Left ventricle myocardium inferior (tissue), 1 donor: ENCODE measurements at regions not wholly inside any gene's neighbourhood (a gene's known extent, or its start where the extent isn't known, plus 50 kb on each side); places are given as distances from the start of the nearest gene placed in this dataset.

Source experiments
- DNase-seq: peaks from one replicate; pipeline ENCODE4 v3.0.0-alpha.2; 2020
- H3K27ac ChIP-seq: fragments of 200-600 bp; replicated peaks from 2 replicates; pipeline ENCODE4 v1.8.0; 2021
- H3K27me3 ChIP-seq: fragments of 200-600 bp; 2 replicates; pipeline ENCODE4 v1.8.0; 2021; ENCODE audit warnings: low read depth
- H3K36me3 ChIP-seq: fragments of 200-600 bp; 2 replicates; pipeline ENCODE4 v1.8.0; 2021
- H3K4me1 ChIP-seq: fragments of 200-600 bp; 2 replicates; pipeline ENCODE4 v1.8.0; 2021
- H3K4me3 ChIP-seq: fragments of 200-600 bp; 2 replicates; pipeline ENCODE4 v1.8.0; 2021; ENCODE audit warnings: mild to moderate bottlenecking, moderate library complexity
- H3K9me3 ChIP-seq: fragments of 200-600 bp; replicated peaks from 2 replicates; pipeline ENCODE4 v1.8.0; 2021
- intact Hi-C: fragments of 100-400 bp; cut with micrococcal nuclease; formaldehyde crosslinking; loops from one replicate; pipeline ENCODE4 v1.11.0; 2022
- TF ChIP-seq, protein P1 (sequence below): fragments of 200-600 bp; IDR thresholded peaks from 2 replicates; pipeline ENCODE4 v1.8.0; 2021; ENCODE audit warnings: antibody characterized with exemption, mild to moderate bottlenecking, borderline replicate concordance
- donor health status: DM: no; HTN: yes; CAD: no; lungs with severe emphysema.

- intact Hi-C loops = no loop called here
- peak; percentile 16 for DNase-seq
These were observed 81.0 kb downstream of the NCOR2 start for GRCh38 chr12:124486346-124486963.

GRCh38 chr12:124485371-124485770 lies 82.0 kb downstream of the NCOR2 start:
- intact Hi-C loops = no loop called here
- Histone ChIP-seq H3K36me3 (peaks cover 45% of the 10 kb centered on the region), H3K27me3 (no peaks in the 10 kb centered on the region), H3K27ac (no peak overlapping the region), H3K4me1 (peaks cover 64% of the 10 kb centered on the region), H3K4me3 (no peak overlapping the region), H3K9me3 (no peaks in the 10 kb centered on the region)
- no peak for DNase-seq
- TF ChIP-seq, protein P1, sequence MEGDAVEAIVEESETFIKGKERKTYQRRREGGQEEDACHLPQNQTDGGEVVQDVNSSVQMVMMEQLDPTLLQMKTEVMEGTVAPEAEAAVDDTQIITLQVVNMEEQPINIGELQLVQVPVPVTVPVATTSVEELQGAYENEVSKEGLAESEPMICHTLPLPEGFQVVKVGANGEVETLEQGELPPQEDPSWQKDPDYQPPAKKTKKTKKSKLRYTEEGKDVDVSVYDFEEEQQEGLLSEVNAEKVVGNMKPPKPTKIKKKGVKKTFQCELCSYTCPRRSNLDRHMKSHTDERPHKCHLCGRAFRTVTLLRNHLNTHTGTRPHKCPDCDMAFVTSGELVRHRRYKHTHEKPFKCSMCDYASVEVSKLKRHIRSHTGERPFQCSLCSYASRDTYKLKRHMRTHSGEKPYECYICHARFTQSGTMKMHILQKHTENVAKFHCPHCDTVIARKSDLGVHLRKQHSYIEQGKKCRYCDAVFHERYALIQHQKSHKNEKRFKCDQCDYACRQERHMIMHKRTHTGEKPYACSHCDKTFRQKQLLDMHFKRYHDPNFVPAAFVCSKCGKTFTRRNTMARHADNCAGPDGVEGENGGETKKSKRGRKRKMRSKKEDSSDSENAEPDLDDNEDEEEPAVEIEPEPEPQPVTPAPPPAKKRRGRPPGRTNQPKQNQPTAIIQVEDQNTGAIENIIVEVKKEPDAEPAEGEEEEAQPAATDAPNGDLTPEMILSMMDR = no peak

More at GRCh38 chr12:124486346-124486963, 81.0 kb downstream of the NCOR2 start:
- Histone ChIP-seq H3K9me3 (no peaks in the 10 kb centered on the region), H3K36me3 (peaks cover 42% of the 10 kb centered on the region), H3K27me3 (no peaks in the 10 kb centered on the region), H3K27ac (peak overlapping the region; percentile 59), H3K4me3 (no peak overlapping the region), H3K4me1 (peaks cover 64% of the 10 kb centered on the region)
- TF ChIP-seq, protein P1 = no peak

DNA sequence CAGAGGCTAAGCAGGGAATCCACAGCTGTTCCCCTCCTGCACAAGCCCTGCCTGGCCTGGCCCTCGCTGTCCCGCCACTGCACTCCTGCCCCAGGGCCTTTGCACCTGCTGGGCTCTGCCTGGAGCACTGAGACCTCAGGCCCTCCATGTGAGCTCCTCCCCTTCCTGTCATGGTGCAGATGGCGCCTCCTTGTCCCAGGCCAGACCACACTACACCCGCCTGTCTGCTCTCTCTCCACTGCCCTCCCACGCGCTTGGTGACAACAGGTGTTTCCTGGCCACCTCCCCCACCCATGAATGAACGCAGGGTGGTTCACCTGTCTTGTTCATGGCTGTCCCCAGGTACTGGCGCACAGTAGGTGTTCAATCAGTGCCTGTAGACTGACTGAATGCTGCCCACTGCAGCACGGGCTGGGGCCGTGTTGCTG lies 82.9 kb downstream of the NCOR2 start:
- peaks cover 45% of the 10 kb centered on the region for H3K36me3 ChIP-seq
- no peak overlapping the region for H3K27ac ChIP-seq
- TF ChIP-seq, protein P1 = no peak
- H3K27me3 ChIP-seq = no peaks in the 10 kb centered on the region
- no peaks in the 10 kb centered on the region for H3K9me3 ChIP-seq
- DNase-seq = peak; percentile 14
- H3K4me1 ChIP-seq = peaks cover 64% of the 10 kb centered on the region
- intact Hi-C loops = no loop called here
- H3K4me3 ChIP-seq = no peak overlapping the region

DNA sequence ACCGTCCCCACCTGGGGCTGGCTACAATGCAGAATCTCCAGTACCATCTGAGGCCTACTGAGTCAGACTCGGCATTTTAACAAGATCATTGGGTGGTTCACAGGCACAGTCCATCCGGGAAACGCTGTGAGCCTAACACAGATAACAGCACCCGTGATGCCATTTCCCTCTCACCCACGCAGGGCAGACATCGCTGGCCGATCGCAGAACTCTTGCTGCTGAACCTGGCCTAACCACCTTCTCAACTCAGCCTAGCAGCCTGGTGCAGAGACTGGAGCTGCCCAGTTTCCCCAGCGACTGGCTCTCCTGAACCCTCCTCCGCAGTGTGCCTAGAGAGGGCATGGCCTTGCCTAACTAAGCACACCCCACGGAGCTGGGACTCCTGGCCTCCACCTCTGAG lies 83.3 kb downstream of the NCOR2 start:
- Histone ChIP-seq H3K27me3 (no peaks in the 10 kb centered on the region), H3K4me3 (no peak overlapping the region), H3K36me3 (peaks cover 45% of the 10 kb centered on the region), H3K9me3 (no peaks in the 10 kb centered on the region), H3K4me1 (peaks cover 64% of the 10 kb centered on the region), H3K27ac (no peak overlapping the region)
- intact Hi-C loops = no loop called here
- DNase-seq = no peak
- TF ChIP-seq, protein P1 = no peak

DNA sequence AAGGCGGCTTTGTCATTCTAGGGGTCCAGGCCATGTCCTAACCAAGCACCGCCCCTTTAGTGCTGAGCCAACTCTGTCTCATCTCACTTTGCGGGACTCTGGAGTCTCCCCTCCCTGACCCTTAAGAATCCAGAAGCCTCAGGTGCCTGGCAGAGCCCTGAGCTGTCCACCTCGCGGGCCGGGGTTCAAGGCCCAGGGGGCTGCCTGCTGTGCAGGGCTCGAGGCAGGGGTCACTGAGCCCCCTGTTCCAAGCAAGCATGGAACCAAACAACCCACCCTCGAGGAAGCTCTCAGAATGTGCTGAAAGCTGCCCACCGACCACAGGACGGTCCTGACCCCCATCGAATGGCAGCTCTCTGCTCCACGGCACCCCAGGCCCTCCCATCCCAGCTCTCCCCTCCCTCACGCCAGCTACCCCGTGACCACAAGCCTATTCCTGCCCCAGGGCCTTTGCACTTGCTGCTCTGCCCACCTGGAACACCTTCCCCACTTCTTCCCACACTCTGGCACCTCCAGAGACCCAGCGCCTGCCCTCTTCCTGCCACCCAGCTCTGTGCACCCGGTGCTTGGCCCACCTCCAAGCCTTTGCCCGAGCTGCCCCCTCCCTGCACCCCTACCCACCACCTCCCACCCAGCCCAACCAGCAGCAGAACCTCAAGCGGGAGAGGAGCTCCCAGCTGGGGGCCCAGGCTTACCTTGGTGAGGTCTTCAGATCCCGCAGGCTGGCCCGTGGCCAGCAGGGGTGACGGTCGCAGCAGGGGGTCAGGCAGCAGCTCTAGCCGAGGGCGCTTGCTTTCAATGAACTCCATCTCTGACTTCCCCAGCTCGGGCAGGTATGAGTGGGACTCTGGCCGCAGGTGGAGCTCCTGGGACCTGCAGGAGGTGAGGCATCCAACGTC lies 84.3 kb downstream of the NCOR2 start:
- H3K36me3 ChIP-seq = peaks cover 47% of the 10 kb centered on the region
- no peaks in the 10 kb centered on the region for H3K27me3 ChIP-seq
- no peak for DNase-seq
- no peak overlapping the region for H3K4me3 ChIP-seq
- H3K27ac ChIP-seq = no peak overlapping the region
- TF ChIP-seq, protein P1 = no peak
- no peaks in the 10 kb centered on the region for H3K9me3 ChIP-seq
- intact Hi-C loops = no loop called here
- H3K4me1 ChIP-seq = peaks cover 64% of the 10 kb centered on the region
